ENCODE measurements at regions not wholly inside any gene's neighbourhood (a gene's known extent, or its start where the extent isn't known, plus 50 kb on each side); places are given as distances from the start of the nearest gene placed in this dataset.

GRCh38 chr2:111697560-111697959, 186.4 kb downstream of the ANAPC1 start:
- no peak for TF ChIP-seq REST (IDR thresholded peaks at IDR 0.05; ENCODE audit: insufficient read depth in 1 of 2, low read depth in 2 of 2, low read length in 2 of 2)
- TF ChIP-seq TAF1 (IDR thresholded peaks at IDR 0.05; ENCODE audit: borderline replicate concordance, insufficient read depth, low read length): no peak
- no peak for TF ChIP-seq POLR2AphosphoS5 (IDR thresholded peaks at IDR 0.05; ENCODE audit: low read depth, low read length)
- TF ChIP-seq SIN3A (IDR thresholded peaks at IDR 0.05; ENCODE audit: borderline replicate concordance, insufficient read depth, low read length): no peak
- no peak for TF ChIP-seq FOXP2 (optimal IDR thresholded peaks at IDR 0.05; ENCODE audit: borderline replicate concordance, extremely low read depth, extremely low read length, insufficient read depth)

All from PFSK-1 (cell line).